GM20000 (cell line): ENCODE measurements at regions not wholly inside any gene's neighbourhood (a gene's known extent, or its start where the extent isn't known, plus 50 kb on each side); places are given as distances from the start of the nearest gene placed in this dataset.

Experiments used
- DNase-seq: peaks from one replicate; pipeline ENCODE4 v3.0.0; 2012; ENCODE audit warnings: low spot score
- TF ChIP-seq, protein P1 (sequence below): IDR thresholded peaks from 2 replicates; pipeline ENCODE4 v1.5.1; 2012; ENCODE audit warnings: mild to moderate bottlenecking, control low read depth; ENCODE audit errors: extremely low read depth, missing control alignments

DNA sequence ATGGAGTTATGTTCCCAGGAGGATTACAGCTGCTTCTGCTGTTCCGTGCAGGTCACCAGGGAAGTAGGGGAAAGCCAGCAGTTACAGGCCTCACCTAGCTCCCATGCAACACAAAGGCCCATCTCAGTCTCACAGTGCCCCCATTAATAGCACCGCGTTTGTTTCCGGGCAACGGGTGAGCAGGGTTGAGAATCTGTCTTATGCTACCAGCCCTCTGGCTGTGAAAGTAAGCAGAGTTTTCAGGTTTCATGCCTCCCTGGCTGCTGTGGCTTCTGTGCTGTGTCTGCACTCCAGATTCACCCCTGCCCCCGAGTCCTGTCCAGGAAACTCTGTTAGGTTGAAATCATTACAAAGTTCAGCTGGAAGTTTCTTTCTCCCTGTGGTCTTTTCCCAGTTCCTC, 254.4 kb upstream of the GPR149 start:
- no peak for DNase-seq
- TF ChIP-seq, protein P1, sequence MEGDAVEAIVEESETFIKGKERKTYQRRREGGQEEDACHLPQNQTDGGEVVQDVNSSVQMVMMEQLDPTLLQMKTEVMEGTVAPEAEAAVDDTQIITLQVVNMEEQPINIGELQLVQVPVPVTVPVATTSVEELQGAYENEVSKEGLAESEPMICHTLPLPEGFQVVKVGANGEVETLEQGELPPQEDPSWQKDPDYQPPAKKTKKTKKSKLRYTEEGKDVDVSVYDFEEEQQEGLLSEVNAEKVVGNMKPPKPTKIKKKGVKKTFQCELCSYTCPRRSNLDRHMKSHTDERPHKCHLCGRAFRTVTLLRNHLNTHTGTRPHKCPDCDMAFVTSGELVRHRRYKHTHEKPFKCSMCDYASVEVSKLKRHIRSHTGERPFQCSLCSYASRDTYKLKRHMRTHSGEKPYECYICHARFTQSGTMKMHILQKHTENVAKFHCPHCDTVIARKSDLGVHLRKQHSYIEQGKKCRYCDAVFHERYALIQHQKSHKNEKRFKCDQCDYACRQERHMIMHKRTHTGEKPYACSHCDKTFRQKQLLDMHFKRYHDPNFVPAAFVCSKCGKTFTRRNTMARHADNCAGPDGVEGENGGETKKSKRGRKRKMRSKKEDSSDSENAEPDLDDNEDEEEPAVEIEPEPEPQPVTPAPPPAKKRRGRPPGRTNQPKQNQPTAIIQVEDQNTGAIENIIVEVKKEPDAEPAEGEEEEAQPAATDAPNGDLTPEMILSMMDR = no peak

DNA sequence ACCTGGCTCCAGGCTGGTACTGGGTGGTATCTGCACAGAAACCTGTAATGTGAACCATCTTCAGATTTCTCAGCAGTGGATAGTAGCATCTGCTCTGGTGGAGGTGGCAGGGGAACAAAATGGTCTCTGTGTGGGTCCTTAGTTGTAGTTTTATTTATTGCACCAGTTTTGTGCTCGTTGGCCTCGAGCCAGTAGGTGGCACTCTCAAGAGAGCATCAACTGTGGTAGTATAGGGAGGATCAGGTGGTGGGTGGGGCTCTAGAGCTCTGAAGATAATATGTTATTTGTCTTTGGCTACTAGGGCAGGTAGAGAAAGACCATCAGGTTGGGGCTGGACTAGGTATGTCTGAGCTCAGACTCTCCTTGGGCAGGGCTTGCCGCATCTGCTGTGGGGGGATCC, 254.0 kb upstream of the GPR149 start:
- TF ChIP-seq, protein P1 = no peak
- DNase-seq = no peak

DNA sequence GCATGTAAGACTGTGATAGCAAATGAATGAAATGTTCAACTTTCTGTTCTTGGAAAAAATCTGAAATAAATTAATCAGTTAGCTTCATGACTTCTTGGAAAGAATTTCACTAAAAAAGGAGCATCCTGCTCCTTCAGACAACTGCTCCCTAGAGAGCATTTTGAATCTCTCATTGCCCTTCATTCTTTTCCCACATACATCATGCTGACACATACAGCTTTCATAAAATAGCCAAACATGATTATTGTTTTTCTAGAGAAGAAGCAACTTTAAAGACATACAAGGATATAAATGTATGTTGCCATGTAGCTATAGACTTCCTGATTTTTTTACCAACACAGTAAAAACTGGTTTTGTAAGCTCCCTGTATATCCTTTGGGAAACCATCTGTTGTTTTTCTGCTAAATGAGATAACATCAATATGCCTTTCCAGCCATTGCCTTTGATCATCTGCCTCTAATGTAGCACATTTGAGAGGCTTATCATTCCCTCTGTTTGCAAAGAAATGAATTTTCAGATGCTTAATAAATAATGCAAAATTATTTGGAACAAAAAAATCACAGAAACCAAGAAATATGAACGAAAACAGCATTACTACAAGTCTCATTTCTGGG, 248.2 kb upstream of the GPR149 start:
- TF ChIP-seq, protein P1 = no peak
- no peak for DNase-seq

DNA sequence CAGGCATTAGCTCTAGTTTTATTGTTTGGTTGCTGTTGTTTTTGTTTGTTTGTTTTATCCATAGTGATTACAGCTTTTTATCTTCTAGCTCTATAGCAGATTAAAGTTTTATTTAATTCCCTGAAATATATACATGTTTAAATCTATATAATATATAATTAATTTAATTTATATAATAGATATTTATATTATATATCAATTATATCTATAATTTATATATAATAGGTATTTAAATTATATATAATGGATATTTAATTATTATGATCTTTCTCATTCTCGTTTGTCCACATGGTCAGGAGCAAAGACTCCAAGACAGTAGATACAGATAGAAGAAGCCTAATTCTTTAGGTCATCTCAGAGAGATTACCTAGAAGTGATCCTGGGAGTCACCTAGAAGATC, 238.8 kb upstream of the GPR149 start:
- TF ChIP-seq, protein P1 = no peak
- no peak for DNase-seq

DNA sequence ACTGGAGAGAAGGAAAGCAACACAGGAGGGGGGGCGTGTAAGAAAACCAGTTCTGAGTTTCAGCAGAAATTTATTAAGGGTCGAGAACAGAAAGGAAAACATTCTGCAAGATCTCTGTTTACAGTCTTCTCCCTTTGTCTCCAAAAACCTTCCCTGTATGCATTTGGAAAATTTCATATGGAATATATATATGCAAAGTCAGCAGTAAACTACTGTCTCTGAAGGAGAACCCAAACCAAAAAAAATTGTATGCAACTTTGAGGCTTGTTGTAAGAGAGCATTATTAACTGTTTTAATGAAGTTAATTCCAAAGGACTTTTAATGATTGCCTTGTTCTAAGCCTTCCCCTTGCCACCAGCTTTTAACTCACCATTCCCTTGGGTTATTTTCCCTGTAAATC, 238.2 kb upstream of the GPR149 start:
- no peak for DNase-seq
- TF ChIP-seq, protein P1 = no peak

DNA sequence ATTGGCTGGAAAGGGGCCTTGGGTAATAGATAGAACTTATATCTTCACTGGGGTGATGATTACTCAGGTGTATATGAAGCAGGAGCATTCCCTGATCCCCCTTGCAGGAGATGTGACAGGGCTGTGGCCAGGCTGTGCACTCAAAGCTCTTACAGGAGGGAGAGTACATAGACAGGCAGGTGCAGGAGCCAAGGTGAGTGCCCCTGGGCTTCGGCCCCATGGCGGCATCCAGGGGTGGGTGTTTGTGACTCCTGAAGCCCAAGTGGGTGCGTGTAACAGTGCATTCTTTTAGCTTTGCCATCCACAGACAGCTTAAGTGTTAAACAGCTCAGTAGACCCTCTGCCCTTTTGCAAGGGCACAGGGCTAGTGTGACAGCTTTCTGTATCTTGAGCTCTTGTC, 236.6 kb upstream of the GPR149 start:
- TF ChIP-seq, protein P1 = no peak

DNA sequence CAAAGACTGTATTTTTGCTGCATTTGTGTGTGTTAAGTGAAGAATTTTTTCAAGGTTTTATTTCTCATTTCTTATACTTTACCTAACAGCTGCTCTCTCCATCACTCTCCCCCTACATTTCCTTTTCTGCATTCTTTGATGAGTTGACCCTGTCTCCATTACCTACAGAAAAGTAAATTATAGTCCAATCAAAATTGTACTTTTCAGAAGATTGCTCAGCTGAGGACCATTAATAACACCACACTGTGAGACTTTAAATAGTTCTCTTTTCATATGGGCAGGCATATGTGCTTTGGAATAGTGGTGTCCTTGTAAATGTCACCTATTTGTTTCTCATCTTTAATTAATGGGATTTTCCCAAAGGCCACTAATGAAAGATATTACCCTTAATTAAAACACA, 234.7 kb upstream of the GPR149 start:
- no peak for DNase-seq
- TF ChIP-seq, protein P1 = no peak

More for the DNA sequence above, 236.6 kb upstream of the GPR149 start:
- DNase-seq = no peak
